GM12873 (cell line): ENCODE measurements at regions not wholly inside any gene's neighbourhood (a gene's known extent, or its start where the extent isn't known, plus 50 kb on each side); places are given as distances from the start of the nearest gene placed in this dataset.

Experiments
- TF ChIP-seq, protein P1 (sequence below): IDR thresholded peaks from 2 replicates; pipeline ENCODE4 v1.5.1; 2012; ENCODE audit warnings: low read depth, mild to moderate bottlenecking, moderate library complexity, low read length, control low read depth; ENCODE audit not compliant: insufficient read depth; ENCODE audit errors: missing control alignments

DNA sequence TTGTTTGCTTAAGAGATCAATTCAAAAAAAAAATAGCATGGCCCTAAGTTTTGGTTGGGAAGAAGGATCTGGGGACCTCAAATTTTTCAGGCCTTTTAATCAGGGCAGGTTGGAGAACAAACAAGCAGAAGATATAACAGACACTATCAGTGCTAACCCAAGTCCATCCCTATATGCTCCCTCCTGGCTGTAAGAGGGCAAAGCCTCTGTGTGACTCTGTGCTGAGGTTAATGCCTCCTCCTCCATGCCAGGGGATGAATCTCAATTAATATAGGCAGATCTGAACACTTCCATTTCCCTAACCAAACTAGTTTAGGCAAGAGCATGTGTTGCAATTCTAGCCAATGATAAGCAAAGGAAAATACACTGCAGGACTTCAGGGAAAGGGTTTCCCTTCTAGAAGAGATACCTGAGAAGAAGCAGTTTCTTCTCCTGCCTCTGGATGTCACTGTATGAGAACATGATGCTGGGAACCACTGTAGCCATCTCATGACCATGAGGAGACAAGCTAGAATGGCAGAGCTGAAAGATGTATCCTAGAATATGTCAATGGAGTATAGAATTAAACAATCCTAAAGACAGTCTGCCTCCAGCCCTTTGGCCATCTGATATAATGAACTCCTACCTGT is 76.0 kb downstream of the CHD9NB start:
- TF ChIP-seq, protein P1, sequence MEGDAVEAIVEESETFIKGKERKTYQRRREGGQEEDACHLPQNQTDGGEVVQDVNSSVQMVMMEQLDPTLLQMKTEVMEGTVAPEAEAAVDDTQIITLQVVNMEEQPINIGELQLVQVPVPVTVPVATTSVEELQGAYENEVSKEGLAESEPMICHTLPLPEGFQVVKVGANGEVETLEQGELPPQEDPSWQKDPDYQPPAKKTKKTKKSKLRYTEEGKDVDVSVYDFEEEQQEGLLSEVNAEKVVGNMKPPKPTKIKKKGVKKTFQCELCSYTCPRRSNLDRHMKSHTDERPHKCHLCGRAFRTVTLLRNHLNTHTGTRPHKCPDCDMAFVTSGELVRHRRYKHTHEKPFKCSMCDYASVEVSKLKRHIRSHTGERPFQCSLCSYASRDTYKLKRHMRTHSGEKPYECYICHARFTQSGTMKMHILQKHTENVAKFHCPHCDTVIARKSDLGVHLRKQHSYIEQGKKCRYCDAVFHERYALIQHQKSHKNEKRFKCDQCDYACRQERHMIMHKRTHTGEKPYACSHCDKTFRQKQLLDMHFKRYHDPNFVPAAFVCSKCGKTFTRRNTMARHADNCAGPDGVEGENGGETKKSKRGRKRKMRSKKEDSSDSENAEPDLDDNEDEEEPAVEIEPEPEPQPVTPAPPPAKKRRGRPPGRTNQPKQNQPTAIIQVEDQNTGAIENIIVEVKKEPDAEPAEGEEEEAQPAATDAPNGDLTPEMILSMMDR, result peak; percentile 65

DNA sequence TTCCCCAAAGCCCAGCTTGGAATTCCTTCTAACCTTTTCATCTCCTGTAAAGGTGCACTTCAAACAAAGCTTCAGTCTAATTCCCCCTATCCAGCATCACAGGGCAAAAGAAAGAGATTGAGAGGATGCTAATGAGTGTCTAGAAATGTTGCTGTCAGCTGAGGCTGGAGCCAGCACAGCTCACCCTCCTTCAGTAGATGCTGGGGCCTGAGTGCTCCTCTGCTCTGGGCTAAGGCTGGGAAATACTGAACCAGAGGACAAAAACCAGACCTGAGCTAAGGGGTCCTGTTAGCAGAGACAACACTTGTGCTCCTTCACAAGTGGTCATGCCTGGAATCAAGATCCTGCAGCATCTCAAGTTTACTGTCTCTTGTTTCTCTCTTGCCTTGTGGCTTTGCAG is 85.0 kb downstream of the CHD9NB start:
- TF ChIP-seq, protein P1, result no peak

DNA sequence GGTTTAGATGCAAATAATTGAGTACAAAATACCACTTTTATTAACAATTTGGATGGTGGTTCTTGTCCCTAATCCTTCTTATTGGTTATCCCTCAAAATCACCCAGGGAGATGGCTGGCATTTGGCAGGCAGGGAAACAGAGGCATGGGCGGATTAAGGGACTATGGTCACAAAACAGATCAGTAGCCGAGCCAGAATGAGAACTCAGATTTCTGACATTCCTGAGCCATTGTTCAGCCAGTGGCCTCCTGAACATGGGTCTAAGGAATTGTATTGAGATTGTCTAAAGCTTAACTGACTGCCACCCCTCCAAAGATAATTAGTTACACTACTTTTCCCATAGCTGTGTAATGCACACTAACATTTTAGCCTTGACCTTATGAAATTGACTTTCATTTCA is 88.4 kb downstream of the CHD9NB start:
- TF ChIP-seq, protein P1, result no peak

DNA sequence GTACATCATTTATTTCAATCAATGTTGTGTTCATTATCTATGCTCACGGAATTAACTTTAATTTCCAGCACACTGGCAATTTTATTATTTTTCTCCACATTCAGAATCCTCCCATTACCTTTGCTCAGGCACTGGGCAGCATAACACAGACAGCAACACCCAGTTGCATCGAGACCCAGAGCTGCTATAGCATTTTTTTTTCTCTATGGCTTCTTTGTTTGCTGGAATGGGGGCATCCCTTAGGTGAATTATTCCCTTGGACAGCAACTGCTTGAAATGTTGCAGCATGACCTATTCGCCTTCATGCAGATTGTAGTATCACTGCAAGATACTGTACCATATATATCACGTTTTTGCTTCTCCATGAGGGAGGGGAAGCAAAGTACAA is 88.8 kb downstream of the CHD9NB start:
- TF ChIP-seq, protein P1, result no peak

DNA sequence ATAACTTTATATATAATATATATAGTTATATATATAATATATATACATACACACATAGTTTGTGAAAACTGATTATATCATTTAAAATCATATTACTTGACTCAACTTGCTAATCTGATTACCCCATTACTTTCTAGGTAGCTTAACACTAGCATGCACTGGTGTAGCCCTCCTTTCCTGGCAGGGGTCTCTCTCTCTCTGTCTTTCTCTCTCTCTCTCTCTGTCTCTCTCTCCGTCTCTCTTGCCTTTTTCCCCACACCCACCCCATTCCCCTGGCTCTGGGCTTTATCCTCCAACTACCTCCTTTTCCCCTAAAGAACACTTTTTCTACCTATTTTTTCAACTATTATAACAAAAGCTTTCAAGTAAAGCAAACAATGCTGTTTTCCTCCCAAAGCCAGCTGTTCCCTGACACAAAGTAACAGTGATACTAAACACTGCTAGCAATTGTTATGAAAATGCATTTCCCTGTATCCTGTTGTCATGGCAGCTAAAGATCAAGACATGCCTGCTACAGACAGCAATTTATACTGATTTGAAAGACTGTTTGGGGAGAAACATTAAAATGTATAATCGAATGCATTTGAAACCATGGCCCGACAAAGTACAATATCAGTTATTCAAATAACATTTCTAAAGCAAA is 89.4 kb downstream of the CHD9NB start:
- TF ChIP-seq, protein P1, result no peak

DNA sequence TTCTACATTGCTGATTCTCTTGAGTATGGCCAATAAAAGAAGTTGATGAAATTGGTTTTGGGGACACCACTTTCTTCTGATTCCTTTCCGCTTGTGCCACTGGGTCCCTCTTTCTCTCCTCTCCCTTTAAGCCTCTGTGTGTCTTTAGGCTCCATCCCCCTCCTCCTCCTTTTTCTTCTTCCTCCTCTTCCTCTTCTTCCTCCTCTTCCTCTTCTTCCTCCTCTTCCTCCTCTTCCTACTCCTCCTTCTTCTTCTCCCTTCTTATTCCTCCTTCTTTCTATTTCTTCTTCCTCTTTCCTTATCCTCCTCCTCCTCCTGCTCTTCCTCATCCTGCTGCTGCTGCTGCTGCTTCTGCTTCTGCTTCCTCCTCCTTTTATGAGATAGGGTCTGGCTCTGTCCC is 93.7 kb downstream of the CHD9NB start:
- TF ChIP-seq, protein P1, result no peak

DNA sequence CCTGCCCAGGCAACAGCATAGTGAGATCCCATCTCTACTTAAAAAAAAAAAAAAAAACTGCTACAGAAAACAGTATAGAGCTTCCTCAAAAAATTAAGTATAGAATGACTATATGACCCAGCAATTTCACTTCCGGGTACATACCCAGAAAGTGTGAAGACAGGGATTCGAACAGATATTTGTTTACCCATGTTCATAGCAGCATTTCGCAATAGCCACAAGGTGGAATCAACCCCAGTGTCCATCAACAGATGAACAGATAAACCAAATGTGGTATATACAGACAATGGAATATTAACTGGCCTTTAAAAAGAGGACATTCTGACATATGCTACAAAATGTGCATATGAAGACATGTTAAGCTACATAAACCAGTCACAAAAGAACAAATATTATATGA is 95.5 kb downstream of the CHD9NB start:
- TF ChIP-seq, protein P1, result no peak
